HG03442 (cell line): ENCODE measurements at regions not wholly inside any gene's neighbourhood (a gene's known extent, or its start where the extent isn't known, plus 50 kb on each side); places are given as distances from the start of the nearest gene placed in this dataset.

ENCODE experiments used
- ATAC-seq: cut with Tn5 transposase; IDR thresholded peaks from one replicate; pipeline ENCODE4 v1.9.1; 2021; ENCODE audit warnings: mild to moderate bottlenecking, moderate library complexity; ENCODE audit not compliant: unreplicated experiment

DNA sequence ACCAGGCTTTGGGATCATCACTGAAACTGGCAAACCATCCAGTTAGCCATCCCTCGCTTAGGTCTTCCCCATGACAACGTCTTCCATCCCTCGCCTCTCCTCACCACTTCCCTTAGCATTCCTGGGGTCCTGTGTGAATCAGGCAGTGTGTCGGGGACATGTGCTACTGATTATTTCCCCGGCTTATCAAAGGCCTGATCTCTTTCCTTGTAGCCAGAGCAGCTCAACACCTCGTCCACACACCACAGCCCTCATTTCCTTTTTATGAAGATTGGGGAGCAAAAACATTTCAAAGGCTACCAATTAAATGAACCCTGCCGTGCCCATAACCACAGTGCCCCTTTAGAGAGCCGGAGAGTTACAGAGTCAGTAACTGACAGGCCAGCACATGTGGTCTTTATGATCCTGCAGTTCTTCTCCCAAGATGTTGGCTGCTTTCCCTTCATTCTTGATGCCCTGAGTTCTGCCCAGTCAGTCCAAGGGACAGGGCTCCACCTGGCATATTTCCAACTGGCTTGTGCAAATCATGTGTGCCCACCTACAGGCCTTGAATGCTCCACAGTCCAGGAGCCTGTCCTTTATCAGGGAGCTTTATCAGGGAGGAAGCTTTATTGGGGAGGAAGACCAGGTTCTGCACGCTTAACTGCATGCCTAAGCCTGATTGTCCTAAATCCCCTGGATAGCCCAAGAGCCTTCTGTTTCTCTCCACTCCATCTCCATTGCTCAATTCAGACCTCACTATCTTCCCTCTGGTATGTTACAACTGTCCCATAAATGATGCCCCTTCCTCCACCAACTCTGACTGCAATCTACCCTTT is 343.1 kb downstream of the CYRIA start:
- no peak for ATAC-seq

DNA sequence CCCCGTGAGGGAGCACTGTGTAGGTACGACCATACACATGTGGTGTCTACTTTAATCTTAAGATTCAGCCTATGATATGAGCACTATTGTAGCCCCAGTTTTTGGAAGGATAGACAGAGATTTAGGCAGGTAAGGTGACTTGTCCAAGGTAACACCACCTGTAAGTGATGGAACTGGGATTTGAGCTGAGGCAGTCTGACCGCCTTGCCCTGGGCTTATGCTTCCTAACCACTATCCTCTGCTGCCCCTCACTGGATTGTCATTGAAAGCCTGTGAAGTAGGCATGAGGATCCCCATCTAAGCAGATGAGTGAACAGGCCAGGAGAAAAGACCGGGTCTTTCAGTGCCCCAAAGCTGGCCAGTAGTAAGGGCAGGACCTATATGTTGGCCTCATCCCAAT is 343.8 kb downstream of the CYRIA start:
- no peak for ATAC-seq

- no peak for ATAC-seq
Observed at GRCh38 chr2:16321256-16321655, 344.4 kb downstream of the CYRIA start.

DNA sequence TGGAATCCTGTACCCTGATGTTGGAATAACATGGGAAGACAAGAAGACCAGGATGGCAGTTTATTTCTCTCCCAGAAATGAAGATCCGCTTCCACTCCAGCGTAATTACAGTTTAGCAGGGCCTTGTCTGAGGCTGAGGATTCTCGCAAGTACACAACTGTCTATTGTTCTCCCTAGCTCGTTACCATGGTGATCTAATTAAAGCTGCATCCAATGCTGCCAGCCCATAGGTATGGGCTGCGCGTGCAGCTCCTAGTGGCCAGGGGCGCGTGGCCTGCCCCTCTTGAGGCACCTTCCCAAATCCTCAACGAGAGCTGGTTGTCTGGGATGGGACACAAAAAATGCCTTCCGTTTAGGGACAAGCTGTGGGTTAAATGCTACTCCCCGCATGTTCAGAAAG is 344.9 kb downstream of the CYRIA start:
- no peak for ATAC-seq

DNA sequence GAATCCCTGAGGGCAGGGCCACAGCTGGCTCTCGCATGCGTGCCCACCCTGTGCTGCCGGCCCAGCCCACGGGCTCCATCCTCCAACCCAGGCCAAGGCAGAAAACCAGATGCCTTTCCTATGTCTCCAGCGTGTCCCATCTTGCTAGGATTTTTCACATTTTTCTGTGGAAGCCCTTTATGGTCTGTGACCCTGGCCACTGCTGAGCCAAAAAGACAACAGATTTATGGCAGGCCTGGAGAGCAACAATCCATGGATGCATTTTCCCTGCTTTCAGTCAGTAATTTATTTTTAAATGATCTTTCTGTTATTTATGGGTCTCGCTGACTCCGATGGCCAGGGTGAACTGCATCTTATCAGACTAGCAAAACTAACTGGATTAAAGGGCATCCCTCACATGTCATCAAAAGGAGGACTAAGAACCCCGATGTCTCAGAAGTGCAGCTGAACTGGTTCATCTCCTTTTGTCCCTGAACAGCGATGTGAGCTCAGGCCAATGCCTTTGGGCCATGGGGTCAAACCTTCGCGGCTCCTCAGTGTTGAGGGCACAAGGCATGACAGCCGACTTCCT is 346.0 kb downstream of the CYRIA start:
- no peak for ATAC-seq

- no peak for ATAC-seq
Observed at GRCh38 chr2:16318474-16319195, 347.0 kb downstream of the CYRIA start.

GRCh38 chr2:16318051-16318450 is 347.6 kb downstream of the CYRIA start:
- ATAC-seq, result no peak

DNA sequence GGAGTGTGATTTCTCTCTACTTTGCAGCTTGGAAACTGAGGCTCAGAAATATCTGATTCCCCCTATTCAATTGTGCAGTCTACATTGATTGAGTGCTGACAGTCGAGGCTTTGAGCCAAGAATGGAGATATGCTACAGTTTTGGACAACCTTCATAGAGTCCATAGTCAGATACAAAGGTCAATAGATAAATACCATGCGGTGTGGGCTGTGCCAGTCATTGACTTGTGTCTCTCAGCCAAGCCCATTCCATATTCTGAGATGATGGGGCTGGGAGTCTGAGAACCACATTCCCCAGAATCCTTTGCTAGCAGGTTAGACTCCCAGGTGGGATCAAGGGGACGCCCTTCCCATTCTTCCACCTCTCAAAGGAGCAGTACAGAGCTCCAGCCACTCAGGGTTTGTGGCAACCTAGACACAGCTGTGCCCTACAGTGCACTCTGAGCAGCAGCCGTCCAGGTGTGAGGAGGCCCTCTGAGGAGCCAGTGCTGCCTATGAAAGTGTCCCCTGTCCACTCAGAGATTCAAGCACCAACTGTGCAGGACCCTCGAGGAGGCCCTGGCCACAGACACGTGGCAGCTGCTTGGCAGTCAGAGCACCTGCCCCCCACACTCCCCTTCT is 348.3 kb downstream of the CYRIA start:
- no peak for ATAC-seq

DNA sequence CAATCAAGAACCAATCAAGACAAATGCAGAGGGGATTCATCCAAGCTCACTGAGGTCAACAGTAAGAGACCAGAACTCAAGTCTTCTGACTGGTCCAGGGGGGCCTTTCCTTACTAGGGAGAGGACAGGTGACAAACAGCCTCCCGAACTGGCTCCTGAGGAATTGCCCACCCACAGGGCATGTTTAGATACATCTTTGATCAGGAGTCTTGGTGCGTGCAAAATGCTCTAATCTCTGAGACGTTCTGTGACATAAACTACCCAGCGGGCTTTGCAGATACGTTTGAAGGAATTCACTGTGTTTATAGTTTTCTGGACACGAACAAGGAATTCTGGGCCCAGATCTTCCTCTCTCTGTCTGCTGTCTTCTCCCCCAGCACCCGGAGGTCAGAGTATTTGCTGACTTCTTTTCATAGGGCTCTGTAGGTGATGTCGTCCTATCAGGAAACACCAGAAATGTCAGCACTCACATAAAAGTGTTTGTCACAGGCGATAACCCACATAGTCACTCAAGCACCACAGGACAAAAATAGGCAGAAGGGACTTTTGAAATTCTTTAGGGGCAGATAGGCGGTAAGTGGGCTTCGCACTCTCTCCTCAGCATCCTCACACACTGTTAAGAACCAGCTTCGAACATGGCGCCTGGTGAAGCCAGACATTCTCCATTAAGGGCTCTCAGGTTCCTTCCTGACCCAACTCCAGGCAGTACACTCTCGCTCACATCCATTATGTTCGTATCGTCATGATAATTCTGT is 349.0 kb downstream of the CYRIA start:
- ATAC-seq, result no peak

DNA sequence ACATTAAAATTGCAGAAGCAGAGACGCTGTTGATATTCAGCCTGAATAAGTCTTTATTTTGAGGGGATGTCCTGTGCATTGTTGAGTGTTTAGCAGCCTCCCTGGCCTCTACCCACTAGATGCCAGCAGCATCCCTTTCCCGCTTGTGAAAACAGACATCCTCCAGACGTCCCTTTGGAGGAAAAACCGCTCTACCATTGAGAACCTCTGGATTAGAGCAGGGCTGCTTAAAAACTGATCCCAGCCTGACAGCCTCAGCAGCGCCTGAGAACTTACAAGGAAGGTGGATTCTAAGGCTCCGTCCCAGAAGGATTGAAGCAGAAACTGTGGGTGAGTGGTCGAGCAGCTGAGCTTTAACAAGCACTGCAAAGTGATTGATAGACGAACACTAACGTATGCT is 349.7 kb downstream of the CYRIA start:
- no peak for ATAC-seq

DNA sequence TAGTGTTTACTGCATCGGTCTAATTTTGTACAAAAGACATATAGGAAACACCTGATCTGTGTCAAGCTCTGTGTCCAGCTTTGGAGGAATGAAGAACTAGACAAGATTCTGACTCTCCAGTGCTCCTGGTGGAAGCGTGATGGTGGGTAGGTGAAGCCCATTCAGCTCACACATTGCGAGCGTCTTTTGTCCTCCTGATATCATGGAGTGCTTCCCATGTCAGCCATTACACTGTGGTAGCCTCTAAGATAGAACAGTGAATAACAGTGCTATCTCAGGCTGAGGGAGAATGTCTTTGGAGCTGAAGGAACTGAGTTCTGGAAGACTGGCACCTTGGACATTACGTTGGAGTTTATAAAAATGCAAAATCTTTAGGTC is 350.2 kb downstream of the CYRIA start:
- ATAC-seq, result no peak

GRCh38 chr2:16314691-16315457 is 350.8 kb downstream of the CYRIA start:
- ATAC-seq, result no peak

GRCh38 chr2:16314001-16314400 is 351.6 kb downstream of the CYRIA start:
- ATAC-seq, result no peak

DNA sequence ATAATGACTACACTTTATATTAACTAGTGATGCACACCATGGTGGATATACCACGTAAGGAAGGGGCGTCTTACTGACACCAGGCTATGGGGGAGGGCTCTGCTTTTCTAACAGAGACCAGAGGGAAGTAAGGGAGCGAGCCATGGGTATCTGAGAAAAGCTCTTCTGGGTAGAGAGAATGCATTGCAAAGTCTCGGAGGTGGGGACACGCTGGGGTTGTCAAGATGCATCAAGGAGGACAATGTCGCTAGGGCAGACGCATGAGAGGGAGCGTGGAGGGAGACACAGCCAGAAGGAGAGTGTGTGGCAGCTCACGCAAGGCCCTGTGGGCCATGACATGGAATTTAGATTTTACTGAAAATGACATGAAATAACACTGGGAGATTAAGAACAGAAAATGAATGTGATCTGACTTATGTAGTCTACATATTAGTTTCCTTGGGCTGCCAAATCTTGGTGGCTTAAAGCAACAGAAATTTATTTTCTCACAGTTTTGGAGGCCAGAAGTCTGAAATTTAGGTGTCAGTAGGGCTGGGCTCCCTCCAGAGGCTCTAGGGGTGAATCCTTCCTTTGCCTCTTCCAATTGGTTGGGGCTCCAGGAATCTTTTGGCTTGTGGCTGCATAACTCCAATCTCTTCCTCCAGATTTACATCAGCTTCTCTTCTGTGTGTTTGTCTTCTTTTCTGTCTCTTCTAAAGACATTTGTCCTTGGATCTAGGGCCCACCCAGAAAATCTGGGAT is 352.2 kb downstream of the CYRIA start:
- no peak for ATAC-seq

GRCh38 chr2:16312771-16313170 is 352.9 kb downstream of the CYRIA start:
- no peak for ATAC-seq

DNA sequence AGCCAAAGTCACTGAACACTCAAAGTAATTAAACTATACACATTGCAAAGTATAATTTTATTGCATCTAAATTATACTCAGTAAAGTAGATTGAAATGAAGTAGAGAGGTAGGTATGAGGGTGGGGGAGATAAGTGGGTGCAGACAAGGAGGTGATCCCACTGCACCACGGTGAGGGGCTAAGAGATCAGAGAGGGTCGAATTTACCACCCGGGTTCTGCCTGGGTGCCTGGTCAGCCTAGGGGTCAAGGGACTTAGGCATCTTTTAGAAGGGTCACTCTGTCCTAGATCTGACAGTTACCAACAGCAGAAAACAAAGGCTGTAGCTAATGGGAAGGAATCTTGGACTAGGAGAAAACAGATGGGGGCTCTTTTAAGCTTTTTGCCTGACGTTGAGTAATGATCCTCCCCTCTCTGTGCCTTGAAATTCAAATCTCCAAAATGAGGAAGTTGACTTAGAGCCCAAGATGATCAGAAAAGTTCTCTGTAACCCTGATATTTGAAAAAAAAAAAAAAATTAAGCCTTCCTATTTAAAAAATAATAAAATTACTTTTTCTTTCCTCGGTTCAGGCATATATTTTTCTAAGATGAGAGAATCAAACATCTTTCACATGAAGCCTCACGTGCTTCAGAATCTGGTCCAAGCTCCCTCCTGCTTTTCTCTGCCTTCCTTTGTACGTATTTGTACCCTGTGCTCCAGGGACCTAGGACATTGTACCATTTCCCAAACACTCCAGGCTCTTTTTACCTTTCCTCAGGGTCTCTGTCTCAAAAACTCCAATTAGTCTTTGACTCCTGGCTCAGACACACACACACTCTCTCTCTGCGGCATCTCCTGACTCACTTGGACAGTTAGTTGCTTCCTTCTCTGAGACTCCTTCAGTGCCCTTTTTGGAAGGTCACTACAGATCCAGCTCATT is 353.9 kb downstream of the CYRIA start:
- ATAC-seq, result no peak

DNA sequence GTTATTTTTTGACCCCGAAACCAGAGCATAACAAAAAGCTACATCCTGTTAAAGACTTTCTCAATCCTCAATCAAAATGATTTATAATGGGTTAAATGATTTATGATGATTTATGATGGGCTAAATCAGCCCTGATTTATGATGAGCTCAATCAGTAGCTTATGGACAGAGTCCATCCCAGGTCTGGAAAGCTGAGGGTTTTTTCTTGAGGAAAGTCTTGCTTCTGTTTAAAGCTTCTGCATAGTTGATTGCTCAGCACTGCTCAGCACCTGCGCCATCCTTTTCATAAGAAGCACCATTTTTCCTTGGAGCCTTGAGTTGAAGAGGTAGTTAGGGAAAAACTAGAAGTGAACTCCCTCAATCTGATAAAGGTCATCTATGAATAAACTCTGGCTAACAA is 356.8 kb downstream of the CYRIA start:
- no peak for ATAC-seq

- ATAC-seq, result no peak
Observed at GRCh38 chr2:16304876-16305590, 360.6 kb downstream of the CYRIA start.
